A549 (cell line): ENCODE measurements at regions not wholly inside any gene's neighbourhood (a gene's known extent, or its start where the extent isn't known, plus 50 kb on each side); places are given as distances from the start of the nearest gene placed in this dataset.

Experiments used
- ATAC-seq, 2 experiments: fragments of 200-7000 bp in 1 of 2; fragments of >200 bp in 1 of 2; cut with Nextera tagmentation in 1 of 2; cut with Tn5 transposase in 1 of 2; 3 replicates each; pipeline versions ENCODE4 v1.8.0 to v1.9.1; 2018 to 2020; ENCODE audit warnings: mild to moderate bottlenecking in 1 of 2, moderate library complexity in 1 of 2
- CTCF ChIA-PET: fragments of 300-600 bp; sonication (Branson Sonifier 250); formaldehyde crosslinking; extraction: SDS; loops from one replicate; lab custom pipeline; 2021; ENCODE audit warnings: antibody characterized with exemption, inconsistent platforms; lab: Yijun Ruan, JAX
- POLR2A ChIA-PET: fragments of 350-600 bp; formaldehyde crosslinking; extraction: SDS; loops from one replicate; lab custom pipeline; 2021; ENCODE audit warnings: antibody characterized with exemption, inconsistent platforms; lab: Yijun Ruan, JAX
- DNase-seq, 2 experiments: peaks; one replicate each; pipeline versions ENCODE4 v3.0.0 to v3.0.0-alpha.2; 2011 to 2016; ENCODE audit warnings: low read depth in 1 of 2, low spot score in 1 of 2
- FAIRE-seq: peaks from 2 replicates; lab custom pipeline; 2011; peaks lifted over from hg19 to GRCh38; lab: Jason Lieb, UNC
- H3K27ac ChIP-seq, 2 experiments: fragments of >200 bp; sonication (Bioruptor Twin); formaldehyde crosslinking; 3 replicates each; pipeline ENCODE4 v1.5.1; 2016 to 2017
- H3K4me1 ChIP-seq: fragments of >200 bp; sonication (Bioruptor Twin); formaldehyde crosslinking; 3 replicates; pipeline ENCODE4 v1.6.1; 2016
- H3K4me2 ChIP-seq: fragments of >200 bp; sonication (Bioruptor Twin); formaldehyde crosslinking; 3 replicates; pipeline ENCODE4 v1.6.1; 2016
- H3K4me3 ChIP-seq: fragments of >200 bp; sonication (Bioruptor Twin); formaldehyde crosslinking; 3 replicates; pipeline ENCODE4 v1.5.1; 2016
- H3K9me3 ChIP-seq: fragments of >200 bp; sonication (Bioruptor Twin); formaldehyde crosslinking; 3 replicates; pipeline ENCODE4 v1.6.1; 2016
- BCL3 ChIP-seq: fragments of >200 bp; sonication (Bioruptor Twin); formaldehyde crosslinking; IDR thresholded peaks from 3 replicates; pipeline ENCODE4 v1.6.1; 2016
- BHLHE40 ChIP-seq: IDR thresholded peaks from 2 replicates; pipeline ENCODE4 v1.6.1; 2012; ENCODE audit warnings: low read depth, low read length, inconsistent platforms
- CBX2 ChIP-seq: fragments of 200-600 bp; sonication (generic); IDR thresholded peaks from 2 replicates; pipeline ENCODE4 v1.6.1; 2016; ENCODE audit warnings: low read depth, mild to moderate bottlenecking, borderline replicate concordance
- CHD4 ChIP-seq: fragments of 200-600 bp; sonication (generic); IDR thresholded peaks from 2 replicates; pipeline ENCODE4 v1.6.1; 2016; ENCODE audit warnings: antibody characterized with exemption, mild to moderate bottlenecking, borderline replicate concordance
- CTCF ChIP-seq: fragments of >200 bp; sonication (Bioruptor Twin); formaldehyde crosslinking; IDR thresholded peaks from 3 replicates; pipeline ENCODE4 v1.5.1; 2016
- E2F6 ChIP-seq: IDR thresholded peaks from 2 replicates; pipeline ENCODE4 v1.6.1; 2012; ENCODE audit warnings: low read depth, borderline replicate concordance
- EP300 ChIP-seq, 2 experiments: fragments of >200 bp; sonication (Bioruptor Twin); formaldehyde crosslinking; IDR thresholded peaks; 2 replicates in 1 of 2; 3 replicates in 1 of 2; pipeline ENCODE4 v1.6.1; 2016 to 2017
- FOSL2 ChIP-seq, 2 experiments: fragments of 450-650 bp in 1 of 2; fragments of >200 bp in 1 of 2; sonication (Bioruptor Twin) in 1 of 2; formaldehyde crosslinking; IDR thresholded peaks; 2 replicates each; pipeline versions ENCODE4 v1.5.0 to v1.6.1; 2016 to 2020; ENCODE audit warnings: mild to moderate bottlenecking in 1 of 2, moderate library complexity in 1 of 2
- GATA3 ChIP-seq: IDR thresholded peaks from 2 replicates; pipeline ENCODE4 v1.6.1; 2012; ENCODE audit warnings: borderline replicate concordance
- HDAC2 ChIP-seq: fragments of 200-600 bp; sonication (generic); IDR thresholded peaks from 2 replicates; pipeline ENCODE4 v1.6.1; 2016
- HOXA7 ChIP-seq: fragments of 250-450 bp; sonication (Bioruptor Pico); IDR thresholded peaks from 2 replicates; pipeline ENCODE4 v1.5.0; 2020; ENCODE audit warnings: mild to moderate bottlenecking, moderate library complexity
- HOXB13 ChIP-seq: fragments of 250-450 bp; sonication (Bioruptor Pico); IDR thresholded peaks from 2 replicates; pipeline ENCODE4 v1.5.0; 2020; ENCODE audit warnings: low read depth, mild to moderate bottlenecking, moderate library complexity
- HOXB5 ChIP-seq: fragments of 250-450 bp; sonication (Bioruptor Pico); IDR thresholded peaks from 2 replicates; pipeline ENCODE4 v1.5.0; 2020; ENCODE audit warnings: mild to moderate bottlenecking, moderate library complexity
- JUN ChIP-seq, 2 experiments: fragments of >200 bp; sonication (Bioruptor Twin); formaldehyde crosslinking; IDR thresholded peaks; 2 replicates in 1 of 2; 3 replicates in 1 of 2; pipeline ENCODE4 v1.6.1; 2016 to 2017
- JUNB ChIP-seq: fragments of >200 bp; sonication (Bioruptor Twin); formaldehyde crosslinking; IDR thresholded peaks from 2 replicates; pipeline ENCODE4 v1.6.1; 2016
- KDM5A ChIP-seq: fragments of 200-600 bp; sonication (generic); IDR thresholded peaks from 2 replicates; pipeline ENCODE4 v1.6.1; 2016; ENCODE audit warnings: antibody characterized with exemption, mild to moderate bottlenecking
- NFE2L2 ChIP-seq: fragments of 150-350 bp; conservative IDR thresholded peaks from 2 replicates; pipeline ENCODE4 v1.6.1; 2014; ENCODE audit warnings: low read length
- NR3C1 ChIP-seq: fragments of >200 bp; sonication (Bioruptor Twin); formaldehyde crosslinking; IDR thresholded peaks from 3 replicates; pipeline ENCODE4 v1.6.1; 2017
- PBX3 ChIP-seq: IDR thresholded peaks from 2 replicates; pipeline ENCODE4 v1.6.1; 2012
- TFCP2L1 ChIP-seq: fragments of 250-450 bp; sonication (Bioruptor Pico); IDR thresholded peaks from 2 replicates; pipeline ENCODE4 v1.5.0; 2021; ENCODE audit warnings: mild to moderate bottlenecking
- ZNF302 ChIP-seq: fragments of 250-450 bp; sonication (Bioruptor Pico); IDR thresholded peaks from 2 replicates; pipeline ENCODE4 v1.9.0; 2021; ENCODE audit warnings: inconsistent platforms, mild to moderate bottlenecking, moderate library complexity
- WGBS: methylation state at CpG from one replicate; pipeline ENCODE4 v1.1.6; 2017; ENCODE audit errors: missing lambda C conversion rate; 5-methylcytosine and 5-hydroxymethylcytosine counted together
- TF ChIP-seq, protein P1 (sequence below): fragments of >200 bp; sonication (Bioruptor Twin); formaldehyde crosslinking; IDR thresholded peaks from 2 replicates; pipeline ENCODE4 v1.6.1; 2016
- TF ChIP-seq, protein P2 (sequence below): fragments of 200-600 bp; sonication (generic); IDR thresholded peaks from 2 replicates; pipeline ENCODE4 v1.6.1; 2016; ENCODE audit warnings: antibody characterized with exemption, mild to moderate bottlenecking, moderate library complexity
- TF ChIP-seq, protein P3 (sequence below): fragments of 450-650 bp; IDR thresholded peaks from 2 replicates; pipeline ENCODE4 v1.6.1; 2014; ENCODE audit warnings: antibody characterized with exemption

- CTCF ChIA-PET: interaction anchor here (1.5 kb wide), 1 partner anchor 15 kb away, joined by 4 read pairs; no protein-coding TSS in a partner anchor
- no peak for DNase-seq
- H3K9me3 ChIP-seq: no peaks in the 10 kb centered on the region
- TF ChIP-seq KDM5A (no peak), CBX2 (no peak), HOXA7 (CRISPR knock-in tag) (no peak), E2F6 (no peak), HOXB5 (CRISPR knock-in tag) (no peak), CHD4 (no peak), TFCP2L1 (CRISPR knock-in tag) (no peak)
- TF ChIP-seq, protein P1, sequence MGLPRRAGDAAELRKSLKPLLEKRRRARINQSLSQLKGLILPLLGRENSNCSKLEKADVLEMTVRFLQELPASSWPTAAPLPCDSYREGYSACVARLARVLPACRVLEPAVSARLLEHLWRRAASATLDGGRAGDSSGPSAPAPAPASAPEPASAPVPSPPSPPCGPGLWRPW: no peak
- TF ChIP-seq, all 56 proteins: peak for 0
- FAIRE-seq: no peak
- Histone ChIP-seq H3K4me1 (peaks cover 3% of the 10 kb centered on the region; the same call in 1 of the 3 replicates), H3K4me2 (no peak overlapping the region), H3K4me3 (no peak overlapping the region), H3K27ac (no peak overlapping the region)
- 88% methylated on average over 2 of the region's 2 CpGs for WGBS
- POLR2A ChIA-PET: no interaction called here
- no peak for ATAC-seq
Measured at GRCh38 chr1:94670273-94670672, 128.7 kb upstream of the F3 start.

DNA sequence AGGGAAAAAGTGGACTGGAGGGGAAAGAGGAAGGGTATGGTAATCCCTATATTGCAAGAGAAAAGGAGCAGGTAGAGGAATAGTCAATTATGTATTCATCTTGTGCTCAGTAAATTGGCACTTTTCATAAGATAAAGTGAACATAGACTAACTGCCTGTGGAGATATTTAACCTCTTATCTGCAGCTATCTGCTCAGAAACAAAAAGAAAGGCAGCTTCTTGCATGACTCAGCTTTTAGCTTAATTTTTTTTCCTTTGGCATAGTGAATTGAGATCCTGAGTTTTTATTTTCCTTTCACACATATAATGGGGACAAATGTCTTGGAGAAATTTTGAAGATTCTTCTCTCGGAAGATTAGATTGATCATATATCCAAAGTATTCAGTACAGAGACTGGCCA lies 127.6 kb upstream of the F3 start:
- Histone ChIP-seq H3K4me1 (peaks cover 3% of the 10 kb centered on the region; the same call in 1 of the 3 replicates), H3K4me2 (no peak overlapping the region), H3K9me3 (no peaks in the 10 kb centered on the region), H3K4me3 (no peak overlapping the region), H3K27ac (no peak overlapping the region)
- WGBS: 100% methylated on average over 1 of the region's 1 CpG
- no peak for ATAC-seq
- no peak for TF ChIP-seq HDAC2
- TF ChIP-seq NFE2L2: 0 out of 2 replicates have a peak, but pooled peaks have one; percentile 10
- no peak for FAIRE-seq
- CTCF ChIA-PET: interaction anchor here (0.8 kb wide), 1 partner anchor 25 kb away, joined by 3 read pairs; no protein-coding TSS in a partner anchor
- POLR2A ChIA-PET: no interaction called here
- DNase-seq: no peak

DNA sequence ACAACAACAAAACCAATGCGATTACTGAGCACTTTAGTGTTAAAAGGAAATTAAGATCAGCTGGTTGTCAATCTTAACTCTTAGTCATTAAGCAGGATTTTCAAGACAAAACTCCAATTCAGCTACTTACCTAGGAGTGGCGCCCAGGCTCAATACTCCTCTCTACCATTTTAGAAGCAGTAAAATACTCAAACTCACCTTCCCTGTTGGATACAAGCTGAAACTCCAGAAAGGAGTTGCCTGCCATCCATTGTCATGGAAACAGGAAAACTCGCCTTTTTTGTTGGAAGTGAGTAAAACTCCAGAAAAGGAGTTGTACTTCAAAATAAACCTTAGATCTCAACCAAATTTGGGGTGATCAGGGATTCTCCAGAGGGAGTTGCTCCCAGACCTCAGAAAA lies 127.0 kb upstream of the F3 start:
- H3K4me2 ChIP-seq: no peak overlapping the region
- no peaks in the 10 kb centered on the region for H3K9me3 ChIP-seq
- H3K4me3 ChIP-seq: no peak overlapping the region
- peaks cover 3% of the 10 kb centered on the region; the same call in 1 of the 3 replicates for H3K4me1 ChIP-seq
- CTCF ChIA-PET: interaction anchor here (0.6 to 0.8 kb wide), 2 partner anchors 24 to 292 kb away, joined by 3 read pairs; no protein-coding TSS in a partner anchor
- no peak for TF ChIP-seq BHLHE40
- no peak for TF ChIP-seq NR3C1
- no peak for TF ChIP-seq ZNF302 (CRISPR knock-in tag)
- TF ChIP-seq, protein P2, sequence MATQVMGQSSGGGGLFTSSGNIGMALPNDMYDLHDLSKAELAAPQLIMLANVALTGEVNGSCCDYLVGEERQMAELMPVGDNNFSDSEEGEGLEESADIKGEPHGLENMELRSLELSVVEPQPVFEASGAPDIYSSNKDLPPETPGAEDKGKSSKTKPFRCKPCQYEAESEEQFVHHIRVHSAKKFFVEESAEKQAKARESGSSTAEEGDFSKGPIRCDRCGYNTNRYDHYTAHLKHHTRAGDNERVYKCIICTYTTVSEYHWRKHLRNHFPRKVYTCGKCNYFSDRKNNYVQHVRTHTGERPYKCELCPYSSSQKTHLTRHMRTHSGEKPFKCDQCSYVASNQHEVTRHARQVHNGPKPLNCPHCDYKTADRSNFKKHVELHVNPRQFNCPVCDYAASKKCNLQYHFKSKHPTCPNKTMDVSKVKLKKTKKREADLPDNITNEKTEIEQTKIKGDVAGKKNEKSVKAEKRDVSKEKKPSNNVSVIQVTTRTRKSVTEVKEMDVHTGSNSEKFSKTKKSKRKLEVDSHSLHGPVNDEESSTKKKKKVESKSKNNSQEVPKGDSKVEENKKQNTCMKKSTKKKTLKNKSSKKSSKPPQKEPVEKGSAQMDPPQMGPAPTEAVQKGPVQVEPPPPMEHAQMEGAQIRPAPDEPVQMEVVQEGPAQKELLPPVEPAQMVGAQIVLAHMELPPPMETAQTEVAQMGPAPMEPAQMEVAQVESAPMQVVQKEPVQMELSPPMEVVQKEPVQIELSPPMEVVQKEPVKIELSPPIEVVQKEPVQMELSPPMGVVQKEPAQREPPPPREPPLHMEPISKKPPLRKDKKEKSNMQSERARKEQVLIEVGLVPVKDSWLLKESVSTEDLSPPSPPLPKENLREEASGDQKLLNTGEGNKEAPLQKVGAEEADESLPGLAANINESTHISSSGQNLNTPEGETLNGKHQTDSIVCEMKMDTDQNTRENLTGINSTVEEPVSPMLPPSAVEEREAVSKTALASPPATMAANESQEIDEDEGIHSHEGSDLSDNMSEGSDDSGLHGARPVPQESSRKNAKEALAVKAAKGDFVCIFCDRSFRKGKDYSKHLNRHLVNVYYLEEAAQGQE: no peak
- no peak for TF ChIP-seq JUNB
- TF ChIP-seq GATA3: no peak
- no peak for TF ChIP-seq CBX2
- TF ChIP-seq, protein P1: no peak
- TF ChIP-seq PBX3: no peak
- no peak for TF ChIP-seq CTCF
- TF ChIP-seq EP300 (IDR thresholded peaks at IDR 0.05): no peak
- TF ChIP-seq, protein P3, sequence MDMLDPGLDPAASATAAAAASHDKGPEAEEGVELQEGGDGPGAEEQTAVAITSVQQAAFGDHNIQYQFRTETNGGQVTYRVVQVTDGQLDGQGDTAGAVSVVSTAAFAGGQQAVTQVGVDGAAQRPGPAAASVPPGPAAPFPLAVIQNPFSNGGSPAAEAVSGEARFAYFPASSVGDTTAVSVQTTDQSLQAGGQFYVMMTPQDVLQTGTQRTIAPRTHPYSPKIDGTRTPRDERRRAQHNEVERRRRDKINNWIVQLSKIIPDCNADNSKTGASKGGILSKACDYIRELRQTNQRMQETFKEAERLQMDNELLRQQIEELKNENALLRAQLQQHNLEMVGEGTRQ: no peak
- TF ChIP-seq HOXB13 (CRISPR knock-in tag): no peak
- TF ChIP-seq FOSL2 (IDR thresholded peaks at IDR 0.05): no peak
- TF ChIP-seq FOSL2 (CRISPR knock-in tag; IDR thresholded peaks at IDR 0.05): no peak
- TF ChIP-seq NFE2L2: no peak
- no peak for TF ChIP-seq BCL3
- TF ChIP-seq JUN (IDR thresholded peaks at IDR 0.05): no peak
- TF ChIP-seq, all 56 proteins: peak for 0
- no peak for DNase-seq
- POLR2A ChIA-PET: no interaction called here
- H3K27ac ChIP-seq: no peak overlapping the region
- no peak for FAIRE-seq
- WGBS: 91% methylated on average over 3 of the region's 3 CpGs
- no peak for ATAC-seq
